HUES48 (cell line): ENCODE measurements at regions not wholly inside any gene's neighbourhood (a gene's known extent, or its start where the extent isn't known, plus 50 kb on each side); places are given as distances from the start of the nearest gene placed in this dataset.

Source experiments
- H3K27ac ChIP-seq: one replicate; pipeline ENCODE4 v1.7.0; 2013; ENCODE audit warnings: low read depth, low read length, inconsistent platforms
- H3K27me3 ChIP-seq: 2 replicates; pipeline ENCODE4 v1.6.1; 2013; ENCODE audit warnings: mild to moderate bottlenecking, low read length; ENCODE audit not compliant: control insufficient read depth, insufficient read depth
- H3K36me3 ChIP-seq: 2 replicates; pipeline ENCODE4 v1.6.1; 2013; ENCODE audit warnings: low read length; ENCODE audit not compliant: control insufficient read depth, insufficient read depth
- H3K4me1 ChIP-seq: 2 replicates; pipeline ENCODE4 v1.6.1; 2013; ENCODE audit warnings: mild to moderate bottlenecking, low read length; ENCODE audit not compliant: control insufficient read depth, insufficient read depth
- H3K4me3 ChIP-seq: 2 replicates; pipeline ENCODE4 v1.5.1; 2013; ENCODE audit warnings: mild to moderate bottlenecking, low read depth, low read length
- H3K9ac ChIP-seq: 2 replicates; pipeline ENCODE4 v1.6.1; 2013; ENCODE audit warnings: mild to moderate bottlenecking, low read depth, low read length, moderate library complexity
- H3K9me3 ChIP-seq: 2 replicates; pipeline ENCODE4 v1.6.1; 2013; ENCODE audit warnings: low read length; ENCODE audit not compliant: control insufficient read depth, insufficient read depth

- Histone ChIP-seq H3K27ac (no peak overlapping the region), H3K36me3 (no peaks in the 10 kb centered on the region), H3K9me3 (no peaks in the 10 kb centered on the region), H3K27me3 (no peaks in the 10 kb centered on the region), H3K4me3 (no peak overlapping the region), H3K9ac (no peak overlapping the region), H3K4me1 (no peaks in the 10 kb centered on the region)
Observed at GRCh38 chr19:30146346-30146745, 204.3 kb downstream of the URI1 start.

GRCh38 chr19:30148039-30148790 lies 206.2 kb downstream of the URI1 start:
- H3K9me3 ChIP-seq: no peaks in the 10 kb centered on the region
- no peaks in the 10 kb centered on the region for H3K27me3 ChIP-seq
- no peaks in the 10 kb centered on the region for H3K4me1 ChIP-seq
- H3K4me3 ChIP-seq: no peak overlapping the region
- no peak overlapping the region for H3K27ac ChIP-seq
- no peaks in the 10 kb centered on the region for H3K36me3 ChIP-seq
- no peak overlapping the region for H3K9ac ChIP-seq

DNA sequence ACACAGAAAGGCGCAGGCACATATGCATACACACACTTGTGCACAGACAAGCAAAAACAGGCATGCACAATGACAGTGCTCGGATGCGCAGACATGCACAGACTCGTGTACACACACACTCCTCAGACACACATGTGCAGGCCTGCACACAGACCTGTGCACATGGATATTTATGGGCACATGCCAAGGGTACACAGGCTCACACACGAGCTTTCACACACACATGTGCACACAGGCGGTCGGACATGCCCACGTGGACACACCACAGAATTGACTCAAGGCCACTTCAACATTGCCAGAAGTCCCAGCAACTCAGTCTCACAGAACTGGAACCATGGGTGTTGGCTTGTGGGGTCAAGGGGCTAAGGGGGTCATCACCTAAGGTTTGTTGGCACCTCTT lies 206.8 kb downstream of the URI1 start:
- Histone ChIP-seq H3K4me3 (no peak overlapping the region), H3K27ac (no peak overlapping the region), H3K36me3 (no peaks in the 10 kb centered on the region), H3K27me3 (no peaks in the 10 kb centered on the region), H3K9me3 (no peaks in the 10 kb centered on the region), H3K4me1 (no peaks in the 10 kb centered on the region), H3K9ac (no peak overlapping the region)

- Histone ChIP-seq H3K27me3 (no peaks in the 10 kb centered on the region), H3K4me3 (no peak overlapping the region), H3K36me3 (no peaks in the 10 kb centered on the region), H3K4me1 (no peaks in the 10 kb centered on the region), H3K9ac (no peak overlapping the region), H3K9me3 (no peaks in the 10 kb centered on the region), H3K27ac (no peak overlapping the region)
Observed at GRCh38 chr19:30149300-30149699, 207.3 kb downstream of the URI1 start.

- H3K36me3 ChIP-seq: no peaks in the 10 kb centered on the region
- no peak overlapping the region for H3K4me3 ChIP-seq
- no peaks in the 10 kb centered on the region for H3K4me1 ChIP-seq
Observed at GRCh38 chr19:30150626-30151025, 208.6 kb downstream of the URI1 start.

DNA sequence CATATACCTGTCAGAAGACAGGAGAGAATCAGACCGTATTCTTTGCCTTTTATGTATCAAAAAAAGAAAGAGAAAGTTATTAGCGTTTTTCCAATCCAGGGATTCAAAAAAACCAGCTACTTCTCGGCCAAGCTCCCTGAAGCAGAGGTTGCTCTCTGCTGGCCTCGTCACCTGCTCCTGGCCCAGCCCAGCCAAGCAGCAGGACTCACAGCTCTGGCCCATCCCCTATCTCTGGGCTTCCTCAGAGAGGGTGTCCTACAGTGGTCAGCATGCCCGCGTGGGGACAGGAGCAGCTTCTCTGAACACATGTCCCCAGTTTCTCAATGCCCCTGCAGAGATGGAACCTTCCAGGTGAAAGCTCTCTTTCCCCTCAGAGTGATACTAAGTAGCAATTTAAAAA lies 209.0 kb downstream of the URI1 start:
- Histone ChIP-seq H3K4me3 (no peak overlapping the region), H3K4me1 (no peaks in the 10 kb centered on the region), H3K9me3 (no peaks in the 10 kb centered on the region), H3K9ac (no peak overlapping the region), H3K36me3 (no peaks in the 10 kb centered on the region), H3K27me3 (no peaks in the 10 kb centered on the region), H3K27ac (no peak overlapping the region)

More at GRCh38 chr19:30150626-30151025, 208.6 kb downstream of the URI1 start:
- H3K27ac ChIP-seq: no peak overlapping the region
- no peaks in the 10 kb centered on the region for H3K9me3 ChIP-seq
- no peak overlapping the region for H3K9ac ChIP-seq
- no peaks in the 10 kb centered on the region for H3K27me3 ChIP-seq

DNA sequence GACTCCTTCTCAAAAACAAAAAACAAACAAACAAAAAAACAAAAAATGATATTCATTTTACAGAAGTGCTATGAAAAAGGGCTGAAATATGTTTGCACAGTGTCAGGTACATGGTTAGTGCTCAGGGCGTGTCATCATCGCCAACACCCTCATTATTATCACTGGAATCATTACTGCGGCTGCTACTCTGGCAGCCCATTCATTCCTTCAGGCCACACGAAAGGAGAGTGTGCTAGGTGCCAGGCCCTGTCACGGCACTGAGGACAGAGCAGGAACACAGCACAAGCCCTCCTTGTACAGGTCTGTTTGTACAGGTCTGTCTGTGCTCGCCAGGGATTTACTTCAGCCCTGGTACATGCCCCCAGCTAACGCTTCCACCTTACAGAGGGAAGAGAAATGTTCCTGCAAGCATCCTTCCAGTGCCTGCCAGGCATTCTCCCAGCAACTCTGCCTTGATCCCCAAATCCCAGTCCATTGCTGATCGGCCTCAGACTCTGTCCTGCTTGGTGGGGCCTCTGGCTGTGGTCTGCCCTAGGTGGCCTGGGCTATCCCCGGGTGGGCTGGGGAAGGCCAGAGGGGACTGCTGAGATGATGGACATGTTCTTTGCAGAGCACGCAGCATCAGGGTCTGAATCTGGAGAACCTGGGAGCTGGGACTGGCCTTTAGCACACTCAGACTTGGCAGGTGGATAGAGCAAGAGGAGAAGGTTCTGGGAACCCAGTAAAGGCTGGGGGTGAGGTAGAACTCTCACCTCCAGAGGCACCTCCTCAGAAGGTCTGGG lies 210.7 kb downstream of the URI1 start:
- no peak overlapping the region for H3K9ac ChIP-seq

DNA sequence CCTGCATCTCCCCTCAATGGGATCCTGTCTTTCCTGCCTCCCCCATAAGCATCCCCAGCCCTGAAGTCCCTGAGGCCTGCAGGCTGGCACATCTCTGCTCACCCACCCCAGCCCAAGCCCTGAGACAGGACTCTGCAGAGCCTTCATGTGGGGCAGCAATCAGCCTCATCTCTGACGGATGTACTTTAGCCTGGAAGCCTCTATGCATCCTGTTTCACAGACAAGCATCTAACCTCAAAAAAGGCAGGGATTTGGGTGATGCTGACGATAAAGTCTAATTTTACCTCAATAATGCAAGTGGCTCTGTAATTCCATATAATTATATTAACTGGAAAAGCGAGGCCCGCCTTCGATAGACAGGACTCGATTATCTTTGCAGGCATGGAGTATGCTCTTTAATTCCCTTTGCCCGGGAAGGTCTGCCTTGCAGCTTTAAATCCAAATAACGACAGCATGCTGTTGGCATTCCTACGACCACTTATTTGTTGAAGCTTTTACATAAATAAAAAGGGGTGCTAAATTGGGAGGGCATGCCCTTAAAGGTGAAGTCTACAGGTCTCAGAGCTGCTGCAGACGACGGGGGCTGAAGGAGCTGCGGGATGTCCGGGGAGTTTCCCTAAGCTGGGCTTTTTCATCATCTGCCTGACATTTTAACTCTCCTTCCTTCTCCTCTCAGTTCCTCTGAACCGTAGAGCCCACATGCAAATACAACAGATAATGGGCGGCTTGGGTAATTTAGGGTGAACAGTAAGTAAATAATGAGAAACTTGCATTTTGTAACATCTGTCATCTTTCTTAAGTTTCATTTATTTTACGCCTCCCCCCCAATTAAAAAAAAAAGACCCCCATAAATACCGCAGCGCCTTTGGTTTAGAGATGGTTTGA lies 211.5 kb downstream of the URI1 start:
- no peak overlapping the region for H3K4me3 ChIP-seq
- no peaks in the 10 kb centered on the region for H3K9me3 ChIP-seq
- H3K9ac ChIP-seq: no peak overlapping the region
- H3K36me3 ChIP-seq: no peaks in the 10 kb centered on the region
- H3K27me3 ChIP-seq: no peaks in the 10 kb centered on the region
- H3K27ac ChIP-seq: no peak overlapping the region
- no peaks in the 10 kb centered on the region for H3K4me1 ChIP-seq

More for the DNA sequence above, 210.7 kb downstream of the URI1 start:
- H3K36me3 ChIP-seq: no peaks in the 10 kb centered on the region
- no peak overlapping the region for H3K27ac ChIP-seq
- no peaks in the 10 kb centered on the region for H3K4me1 ChIP-seq
- no peak overlapping the region for H3K4me3 ChIP-seq
- no peaks in the 10 kb centered on the region for H3K9me3 ChIP-seq
- no peaks in the 10 kb centered on the region for H3K27me3 ChIP-seq

DNA sequence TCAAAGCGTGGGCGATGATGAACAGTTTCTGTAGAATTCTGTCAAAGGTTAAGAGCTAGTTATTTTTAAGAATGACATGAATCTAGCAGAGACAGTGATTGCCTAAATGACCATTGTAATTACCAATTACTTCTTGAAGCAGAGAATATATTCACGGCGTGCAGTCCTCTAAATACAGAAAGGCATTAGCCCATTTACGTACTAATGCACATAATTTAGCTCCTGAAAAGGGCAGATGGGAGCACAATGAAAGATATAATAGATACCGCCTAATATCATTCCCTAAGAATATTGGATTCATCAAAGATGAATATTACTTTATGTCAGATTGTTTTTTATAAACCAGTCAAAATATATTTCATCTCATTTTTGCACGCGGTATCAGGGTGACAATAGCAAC lies 212.4 kb downstream of the URI1 start:
- Histone ChIP-seq H3K27me3 (no peaks in the 10 kb centered on the region), H3K36me3 (no peaks in the 10 kb centered on the region), H3K9ac (no peak overlapping the region), H3K4me3 (no peak overlapping the region), H3K27ac (no peak overlapping the region), H3K4me1 (no peaks in the 10 kb centered on the region), H3K9me3 (no peaks in the 10 kb centered on the region)

DNA sequence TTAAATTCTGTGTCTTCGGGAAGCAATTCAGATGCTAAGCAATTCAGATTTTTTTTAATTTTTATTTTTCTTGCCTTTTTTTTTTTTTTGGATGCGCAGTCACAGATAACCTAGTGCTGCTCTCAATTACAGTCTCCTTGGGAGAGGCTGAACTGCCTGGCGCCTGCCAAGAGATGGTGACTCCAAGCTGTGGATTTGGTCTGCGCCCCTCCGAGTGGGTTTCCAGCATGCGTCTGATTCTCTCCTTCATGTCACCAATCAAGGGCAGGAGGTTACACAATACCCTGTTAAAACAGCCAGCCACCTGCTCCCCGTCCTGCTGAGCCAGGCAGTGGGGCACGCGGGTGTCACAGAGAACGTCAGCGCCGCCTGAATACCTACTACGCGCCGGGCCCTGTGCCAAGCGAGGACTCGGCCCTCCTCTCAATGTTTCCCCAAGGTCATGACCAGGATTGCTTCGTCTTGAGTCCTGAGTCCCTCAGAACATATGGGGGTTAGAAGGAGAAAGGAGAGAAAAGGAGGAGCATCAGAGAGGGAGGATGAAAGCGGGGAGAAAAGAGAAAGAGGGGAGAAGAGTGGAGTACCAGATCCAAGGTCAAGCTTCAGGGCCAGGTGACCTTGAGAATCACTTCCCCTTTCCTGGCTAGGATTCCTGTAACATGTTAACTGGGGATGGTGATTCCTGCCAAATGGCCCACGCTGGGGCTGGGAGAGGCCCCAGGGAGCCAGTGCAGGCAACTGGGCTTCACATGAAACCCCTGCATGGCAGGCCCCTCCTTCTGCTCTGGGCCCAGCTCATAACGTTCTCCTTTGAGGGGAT lies 213.6 kb downstream of the URI1 start:
- Histone ChIP-seq H3K36me3 (no peaks in the 10 kb centered on the region), H3K27ac (no peak overlapping the region), H3K4me1 (no peaks in the 10 kb centered on the region), H3K27me3 (no peaks in the 10 kb centered on the region), H3K4me3 (no peak overlapping the region), H3K9me3 (no peaks in the 10 kb centered on the region), H3K9ac (no peak overlapping the region)
